HEK293 (cell line): ENCODE measurements at regions not wholly inside any gene's neighbourhood (a gene's known extent, or its start where the extent isn't known, plus 50 kb on each side); places are given as distances from the start of the nearest gene placed in this dataset.

Source experiments
- CTCF ChIA-PET: fragments of 350-600 bp; formaldehyde crosslinking; extraction: SDS; loops from one replicate; lab custom pipeline; 2021; ENCODE audit warnings: antibody characterized with exemption; lab: Yijun Ruan, JAX
- POLR2A ChIA-PET: fragments of 300-600 bp; formaldehyde crosslinking; extraction: SDS; loops from one replicate; lab custom pipeline; 2020; ENCODE audit warnings: antibody characterized with exemption, inconsistent platforms; lab: Yijun Ruan, JAX
- H3K27ac ChIP-seq: fragments of 200-500 bp; sonication (Bioruptor generic); 2 replicates; pipeline ENCODE4 v1.5.1; 2014; ENCODE audit warnings: low read depth, low read length, control low read depth, inconsistent platforms; ENCODE audit errors: extremely low read depth
- H3K36me3 ChIP-seq, 2 experiments: fragments of 200-500 bp in 1 of 2; sonication (Bioruptor generic) in 1 of 2; 1 replicate in 1 of 2; 2 replicates in 1 of 2; pipeline ENCODE4 v1.5.1; 2014 to 2017; ENCODE audit warnings: inconsistent platforms in 2 of 2, low read length in 2 of 2; ENCODE audit not compliant: control insufficient read depth in 2 of 2, insufficient read depth in 1 of 2
- H3K4me1 ChIP-seq: fragments of 200-500 bp; sonication (Bioruptor generic); 2 replicates; pipeline ENCODE4 v1.5.1; 2014; ENCODE audit warnings: mild to moderate bottlenecking, low read length, inconsistent platforms; ENCODE audit not compliant: control insufficient read depth, insufficient read depth
- H3K4me3 ChIP-seq: 2 replicates; pipeline ENCODE4 v1.5.1; 2011; ENCODE audit warnings: low read depth, mild to moderate bottlenecking, control low read depth, low read length, moderate library complexity
- H3K9me3 ChIP-seq: fragments of 200-500 bp; sonication (Bioruptor generic); 2 replicates; pipeline ENCODE4 v1.5.1; 2014; ENCODE audit warnings: low read depth, low read length, inconsistent platforms; ENCODE audit not compliant: control insufficient read depth, insufficient read depth
- OVOL3 ChIP-seq: fragments of 450-650 bp; formaldehyde crosslinking; IDR thresholded peaks from 2 replicates; pipeline ENCODE4 v1.5.1; 2016; ENCODE audit warnings: missing biosample characterization, missing genetic modification characterization
- PRDM10 ChIP-seq: fragments of 450-650 bp; formaldehyde crosslinking; IDR thresholded peaks from 2 replicates; pipeline ENCODE4 v1.5.1; 2016; ENCODE audit warnings: missing biosample characterization, missing genetic modification characterization
- RBAK ChIP-seq: fragments of 450-650 bp; formaldehyde crosslinking; IDR thresholded peaks from 2 replicates; pipeline ENCODE4 v1.5.1; 2016; ENCODE audit warnings: missing biosample characterization, missing genetic modification characterization
- REST ChIP-seq: fragments of 450-650 bp; formaldehyde crosslinking; IDR thresholded peaks from 2 replicates; pipeline ENCODE4 v1.5.1; 2016; ENCODE audit warnings: missing biosample characterization, missing genetic modification characterization
- SCRT1 ChIP-seq: fragments of 450-650 bp; formaldehyde crosslinking; IDR thresholded peaks from 2 replicates; pipeline ENCODE4 v1.5.1; 2016; ENCODE audit warnings: missing biosample characterization, missing genetic modification characterization, borderline replicate concordance
- SETDB1 ChIP-seq: IDR thresholded peaks from one replicate; pipeline ENCODE4 v1.6.1; 2017; ENCODE audit warnings: mild to moderate bottlenecking, low read length, moderate library complexity, mixed read lengths; ENCODE audit not compliant: insufficient read length
- SP2 ChIP-seq: fragments of 450-650 bp; formaldehyde crosslinking; IDR thresholded peaks from 2 replicates; pipeline ENCODE4 v1.5.1; 2016; ENCODE audit warnings: missing biosample characterization, missing genetic modification characterization
- TRIM28 ChIP-seq: IDR thresholded peaks from 2 replicates; pipeline ENCODE4 v1.6.1; 2011; ENCODE audit warnings: low read length, control low read depth, borderline replicate concordance
- ZFP3 ChIP-seq: fragments of 450-650 bp; formaldehyde crosslinking; IDR thresholded peaks from 2 replicates; pipeline ENCODE4 v1.5.1; 2016; ENCODE audit warnings: low read depth, missing biosample characterization, missing genetic modification characterization
- ZNF23 ChIP-seq: fragments of 450-650 bp; formaldehyde crosslinking; IDR thresholded peaks from 2 replicates; pipeline ENCODE4 v1.5.1; 2016; ENCODE audit warnings: missing biosample characterization, missing genetic modification characterization, borderline replicate concordance
- ZNF324 ChIP-seq: fragments of 450-650 bp; formaldehyde crosslinking; IDR thresholded peaks from 2 replicates; pipeline ENCODE4 v1.5.1; 2016; ENCODE audit warnings: missing biosample characterization, missing genetic modification characterization
- ZNF335 ChIP-seq: fragments of 450-650 bp; formaldehyde crosslinking; conservative IDR thresholded peaks from 2 replicates; pipeline ENCODE4 v1.5.1; 2016; ENCODE audit warnings: missing biosample characterization, missing genetic modification characterization
- ZNF362 ChIP-seq: fragments of 450-650 bp; formaldehyde crosslinking; IDR thresholded peaks from 2 replicates; pipeline ENCODE4 v1.5.1; 2016; ENCODE audit warnings: missing biosample characterization, missing genetic modification characterization
- ZNF37A ChIP-seq: fragments of 450-650 bp; IDR thresholded peaks from 2 replicates; pipeline ENCODE4 v1.5.1; 2018; ENCODE audit warnings: missing biosample characterization, missing genetic modification characterization
- ZNF423 ChIP-seq: fragments of 450-650 bp; formaldehyde crosslinking; IDR thresholded peaks from 2 replicates; pipeline ENCODE4 v1.5.1; 2016; ENCODE audit warnings: missing biosample characterization, missing genetic modification characterization
- ZNF513 ChIP-seq: fragments of 450-650 bp; IDR thresholded peaks from 2 replicates; pipeline ENCODE4 v1.5.1; 2018; ENCODE audit warnings: missing biosample characterization, missing genetic modification characterization
- ZNF514 ChIP-seq: fragments of 450-650 bp; formaldehyde crosslinking; IDR thresholded peaks from 2 replicates; pipeline ENCODE4 v1.5.1; 2016; ENCODE audit warnings: missing biosample characterization, missing genetic modification characterization
- ZNF585B ChIP-seq: fragments of 450-650 bp; formaldehyde crosslinking; IDR thresholded peaks from 2 replicates; pipeline ENCODE4 v1.5.1; 2016; ENCODE audit warnings: missing biosample characterization, missing genetic modification characterization
- ZNF629 ChIP-seq: fragments of 450-650 bp; formaldehyde crosslinking; IDR thresholded peaks from 2 replicates; pipeline ENCODE4 v1.5.1; 2017; ENCODE audit warnings: missing biosample characterization, missing genetic modification characterization
- ZNF701 ChIP-seq: fragments of 450-650 bp; formaldehyde crosslinking; IDR thresholded peaks from 2 replicates; pipeline ENCODE4 v1.5.1; 2016; ENCODE audit warnings: missing biosample characterization, missing genetic modification characterization
- ZNF747 ChIP-seq: fragments of 450-650 bp; formaldehyde crosslinking; IDR thresholded peaks from 2 replicates; pipeline ENCODE4 v1.5.1; 2016; ENCODE audit warnings: missing biosample characterization, missing genetic modification characterization
- ZNF777 ChIP-seq: fragments of 450-650 bp; formaldehyde crosslinking; IDR thresholded peaks from 2 replicates; pipeline ENCODE4 v1.5.1; 2017; ENCODE audit warnings: missing biosample characterization, missing genetic modification characterization, borderline replicate concordance
- ZNF791 ChIP-seq: fragments of 450-650 bp; formaldehyde crosslinking; IDR thresholded peaks from 2 replicates; pipeline ENCODE4 v1.5.1; 2016; ENCODE audit warnings: missing biosample characterization, missing genetic modification characterization
- TF ChIP-seq, protein P1 (sequence below): fragments of 450-650 bp; formaldehyde crosslinking; IDR thresholded peaks from 2 replicates; pipeline ENCODE4 v1.5.1; 2016; ENCODE audit warnings: missing biosample characterization, missing genetic modification characterization, low read depth
- TF ChIP-seq, protein P2 (sequence below): fragments of 450-650 bp; formaldehyde crosslinking; IDR thresholded peaks from 2 replicates; pipeline ENCODE4 v1.5.1; 2016; ENCODE audit warnings: missing biosample characterization, missing genetic modification characterization

DNA sequence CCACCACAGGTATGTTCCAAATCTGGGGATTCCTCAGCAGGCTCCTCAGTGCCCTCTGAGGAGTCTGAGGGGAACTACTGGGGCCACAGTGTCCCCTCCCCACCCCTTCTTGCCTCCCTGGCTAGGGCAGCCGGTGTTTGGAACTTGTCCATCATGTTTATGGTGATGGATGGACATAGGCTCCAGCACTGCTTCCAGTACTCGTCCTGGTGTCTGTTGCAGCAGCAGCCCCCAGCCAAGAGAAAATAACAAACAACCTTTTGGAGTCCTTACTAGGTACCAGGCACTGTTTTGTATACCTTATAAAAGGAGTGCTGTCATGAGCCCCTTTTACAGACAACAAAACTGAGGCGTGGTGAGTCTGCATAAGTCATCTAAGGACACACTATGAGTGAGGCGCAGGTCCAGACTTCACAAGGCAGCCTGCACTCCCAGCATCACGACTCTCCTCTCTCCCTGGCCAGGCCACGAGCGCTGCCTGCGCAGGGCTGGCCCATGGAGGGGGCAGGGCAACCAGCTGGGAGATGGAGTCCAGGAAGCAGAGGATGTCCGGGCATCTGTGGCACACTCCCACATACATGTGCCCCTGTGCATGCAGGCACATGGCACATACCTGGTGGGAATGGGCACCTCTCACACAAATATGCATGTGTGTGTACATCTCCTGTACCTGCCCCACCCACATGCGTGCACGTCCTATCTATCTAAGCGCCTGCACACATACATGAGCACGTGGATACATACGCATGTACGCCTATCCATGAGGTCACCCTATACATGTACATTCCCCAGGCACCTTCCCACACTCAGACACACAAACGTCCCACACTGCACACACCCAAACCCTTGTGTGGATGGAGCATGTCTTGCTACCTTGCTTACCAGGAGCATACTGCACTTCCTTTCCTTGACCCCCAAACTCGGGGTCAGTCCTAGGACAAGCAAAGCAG lies 152.7 kb downstream of the VEGFA start:
- H3K9me3 ChIP-seq = no peaks in the 10 kb centered on the region
- no peak overlapping the region for H3K27ac ChIP-seq
- ChIA-PET CTCF (no interaction called here), POLR2A (no interaction called here)
- H3K36me3 ChIP-seq = no peaks in the 10 kb centered on the region
- no peak overlapping the region for H3K4me3 ChIP-seq
- H3K4me1 ChIP-seq = peaks cover 15% of the 10 kb centered on the region
- no peak for TF ChIP-seq ZFP3 (tag by site-specific recombination)
- no peak for TF ChIP-seq PRDM10
- TF ChIP-seq ZNF23 (tag by site-specific recombination) = no peak
- TF ChIP-seq SP2 (tag by site-specific recombination) = no peak
- TF ChIP-seq ZNF791 (tag by site-specific recombination) = no peak
- no peak for TF ChIP-seq ZNF513 (tag by site-specific recombination)
- TF ChIP-seq ZNF747 (tag by site-specific recombination) = no peak
- TF ChIP-seq SCRT1 (tag by site-specific recombination) = no peak
- TF ChIP-seq ZNF423 = no peak
- TF ChIP-seq ZNF777 = no peak
- no peak for TF ChIP-seq ZNF514 (tag by site-specific recombination)
- no peak for TF ChIP-seq ZNF335
- no peak for TF ChIP-seq ZNF585B (tag by site-specific recombination)
- no peak for TF ChIP-seq ZNF362 (tag by site-specific recombination)
- no peak for TF ChIP-seq ZNF37A
- no peak for TF ChIP-seq TRIM28
- TF ChIP-seq OVOL3 = no peak
- TF ChIP-seq REST (tag by site-specific recombination) = no peak
- TF ChIP-seq, protein P1, sequence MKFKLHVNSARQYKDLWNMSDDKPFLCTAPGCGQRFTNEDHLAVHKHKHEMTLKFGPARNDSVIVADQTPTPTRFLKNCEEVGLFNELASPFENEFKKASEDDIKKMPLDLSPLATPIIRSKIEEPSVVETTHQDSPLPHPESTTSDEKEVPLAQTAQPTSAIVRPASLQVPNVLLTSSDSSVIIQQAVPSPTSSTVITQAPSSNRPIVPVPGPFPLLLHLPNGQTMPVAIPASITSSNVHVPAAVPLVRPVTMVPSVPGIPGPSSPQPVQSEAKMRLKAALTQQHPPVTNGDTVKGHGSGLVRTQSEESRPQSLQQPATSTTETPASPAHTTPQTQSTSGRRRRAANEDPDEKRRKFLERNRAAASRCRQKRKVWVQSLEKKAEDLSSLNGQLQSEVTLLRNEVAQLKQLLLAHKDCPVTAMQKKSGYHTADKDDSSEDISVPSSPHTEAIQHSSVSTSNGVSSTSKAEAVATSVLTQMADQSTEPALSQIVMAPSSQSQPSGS (tag by site-specific recombination) = 0 out of 2 replicates have a peak, but pooled peaks have one; percentile 18
- no peak for TF ChIP-seq ZNF629 (tag by site-specific recombination)
- TF ChIP-seq, protein P2, sequence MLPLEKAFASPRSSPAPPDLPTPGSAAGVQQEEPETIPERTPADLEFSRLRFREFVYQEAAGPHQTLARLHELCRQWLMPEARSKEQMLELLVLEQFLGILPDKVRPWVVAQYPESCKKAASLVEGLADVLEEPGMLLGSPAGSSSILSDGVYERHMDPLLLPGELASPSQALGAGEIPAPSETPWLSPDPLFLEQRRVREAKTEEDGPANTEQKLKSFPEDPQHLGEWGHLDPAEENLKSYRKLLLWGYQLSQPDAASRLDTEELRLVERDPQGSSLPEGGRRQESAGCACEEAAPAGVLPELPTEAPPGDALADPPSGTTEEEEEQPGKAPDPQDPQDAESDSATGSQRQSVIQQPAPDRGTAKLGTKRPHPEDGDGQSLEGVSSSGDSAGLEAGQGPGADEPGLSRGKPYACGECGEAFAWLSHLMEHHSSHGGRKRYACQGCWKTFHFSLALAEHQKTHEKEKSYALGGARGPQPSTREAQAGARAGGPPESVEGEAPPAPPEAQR = no peak
- no peak for TF ChIP-seq SETDB1
- TF ChIP-seq RBAK = no peak
- no peak for TF ChIP-seq ZNF324 (tag by site-specific recombination)
- 0 out of 2 replicates have a peak, but pooled peaks have one; percentile 12 for TF ChIP-seq ZNF701
